K562 (cell line): ENCODE measurements at regions not wholly inside any gene's neighbourhood (a gene's known extent, or its start where the extent isn't known, plus 50 kb on each side); places are given as distances from the start of the nearest gene placed in this dataset.

Experiments used
- CEBPG ChIP-seq, 3 experiments: fragments of 200-800 bp in 1 of 3; sonication (Bioruptor generic) in 1 of 3; sonication (generic) in 1 of 3; formaldehyde crosslinking in 1 of 3; IDR thresholded peaks in 2 of 3; conservative IDR thresholded peaks in 1 of 3; 2 replicates each; pipeline versions ENCODE4 v1.6.1 to v1.8.0; 2016 to 2022; ENCODE audit warnings: missing compliant biosample characterization in 2 of 3, missing genetic modification characterization in 2 of 3, mild to moderate bottlenecking in 1 of 3, missing genetic modification reagents in 1 of 3
- CHAMP1 ChIP-seq: fragments of 450-650 bp; IDR thresholded peaks from 2 replicates; pipeline ENCODE4 v1.6.1; 2016; ENCODE audit warnings: mild to moderate bottlenecking
- CHD1 ChIP-seq: fragments of 200-600 bp; sonication (generic); IDR thresholded peaks from one replicate; pipeline ENCODE4 v1.6.1; 2012; ENCODE audit warnings: mild to moderate bottlenecking, moderate library complexity, low read length, inconsistent platforms
- CTCF ChIP-seq, 3 experiments: IDR thresholded peaks in 2 of 3; conservative IDR thresholded peaks in 1 of 3; 2 replicates each; pipeline ENCODE4 v1.5.1; 2011 to 2012; ENCODE audit warnings: low read length in 3 of 3, mild to moderate bottlenecking in 3 of 3, control low read depth in 2 of 3, improper control_type of control experiment in 1 of 3, inconsistent platforms in 1 of 3, low read depth in 1 of 3, mixed read lengths in 1 of 3, moderate library complexity in 1 of 3; ENCODE audit not compliant: insufficient read depth in 2 of 3
- E2F4 ChIP-seq: sonication (generic); formaldehyde crosslinking; IDR thresholded peaks from 2 replicates; pipeline ENCODE4 v1.8.0; 2022; ENCODE audit warnings: mild to moderate bottlenecking, low read depth, missing genetic modification reagents
- ESRRA ChIP-seq: fragments of 450-650 bp; IDR thresholded peaks from 2 replicates; pipeline ENCODE4 v1.6.1; 2014; ENCODE audit warnings: low read depth, mild to moderate bottlenecking, moderate library complexity, borderline replicate concordance
- MLX ChIP-seq, 2 experiments: fragments of 450-650 bp in 1 of 2; sonication (generic) in 1 of 2; formaldehyde crosslinking; conservative IDR thresholded peaks; 2 replicates each; pipeline versions ENCODE4 v1.4.0 to v1.8.1; 2020 to 2022; ENCODE audit warnings: mild to moderate bottlenecking in 1 of 2, missing genetic modification reagents in 1 of 2
- NFIC ChIP-seq: fragments of 450-650 bp; IDR thresholded peaks from 2 replicates; pipeline ENCODE4 v1.6.1; 2017; ENCODE audit warnings: mild to moderate bottlenecking, inconsistent platforms
- NRF1 ChIP-seq, 2 experiments: fragments of 450-650 bp; IDR thresholded peaks in 1 of 2; conservative IDR thresholded peaks in 1 of 2; 2 replicates each; pipeline ENCODE4 v1.6.1; 2014; ENCODE audit warnings: mild to moderate bottlenecking in 2 of 2
- POLR2A ChIP-seq: fragments of 450-650 bp; conservative IDR thresholded peaks from 2 replicates; pipeline ENCODE4 v1.6.1; 2016
- SRSF9 ChIP-seq: fragments of 200-400 bp; formaldehyde crosslinking; IDR thresholded peaks from 2 replicates; pipeline ENCODE4 v1.6.1; 2017; ENCODE audit warnings: low read depth, low read length, borderline replicate concordance

GRCh38 chr4:136680271-136680670 is 852.0 kb downstream of the PCDH18 start:
- TF ChIP-seq CEBPG (CRISPR knock-in tag; IDR thresholded peaks at IDR 0.05) (no peak), CEBPG (tag; conservative IDR thresholded peaks at IDR 0.05 in 1 of 2, IDR thresholded peaks at IDR 0.05 in 1 of 2) (no peak), ESRRA (no peak), CHAMP1 (no peak), CTCF (IDR thresholded peaks at IDR 0.05 in 2 of 3, conservative IDR thresholded peaks at IDR 0.05 in 1 of 3; ENCODE audit: insufficient read depth in 2 of 3, low read depth in 1 of 3, low read length in 3 of 3) (no peak), NRF1 (conservative IDR thresholded peaks at IDR 0.05 in 1 of 2, IDR thresholded peaks at IDR 0.05 in 1 of 2) (no peak), E2F4 (CRISPR knock-in tag) (no peak), SRSF9 (no peak), NFIC (no peak), POLR2A (no peak), MLX (CRISPR knock-in tag; conservative IDR thresholded peaks at IDR 0.05) (no peak), CHD1 (no peak)
